Transverse colon (tissue), 4 donors: ENCODE measurements at regions not wholly inside any gene's neighbourhood (a gene's known extent, or its start where the extent isn't known, plus 50 kb on each side); places are given as distances from the start of the nearest gene placed in this dataset.

Experiments
- DNase-seq: peaks from one replicate; pipeline ENCODE4 v3.0.0-alpha.2; 2019
- H3K27ac ChIP-seq, 4 donors: fragments of 200-600 bp; sonication (generic); 2 replicates each; pipeline ENCODE4 v1.5.1; 2016 to 2018; ENCODE audit warnings: inconsistent platforms in 4 of 4
- H3K27me3 ChIP-seq: fragments of 200-600 bp; sonication (generic); 2 replicates; pipeline ENCODE4 v1.5.1; 2017; ENCODE audit warnings: inconsistent platforms
- H3K36me3 ChIP-seq, 4 donors: fragments of 200-600 bp; sonication (generic); 2 replicates each; pipeline ENCODE4 v1.5.1; 2017 to 2019; ENCODE audit warnings: inconsistent platforms in 4 of 4
- H3K4me1 ChIP-seq, 4 donors: fragments of 200-600 bp; sonication (generic); 2 replicates each; pipeline ENCODE4 v1.5.1; 2017 to 2020; ENCODE audit warnings: inconsistent platforms in 4 of 4
- H3K4me3 ChIP-seq, 4 donors: fragments of 200-600 bp; sonication (generic); 1 replicate in 1 of 4; 2 replicates in 3 of 4; pipeline versions ENCODE4 v1.5.1 to v1.6.1; 2017 to 2019; ENCODE audit warnings: inconsistent platforms in 4 of 4
- H3K9me3 ChIP-seq, 2 donors: fragments of 200-600 bp; sonication (generic); 2 replicates each; pipeline ENCODE4 v1.5.1; 2017 to 2019; ENCODE audit warnings: inconsistent platforms in 2 of 2
- EP300 ChIP-seq: sonication (generic); formaldehyde crosslinking; IDR thresholded peaks from one replicate; pipeline ENCODE4 v1.6.1; 2017; ENCODE audit warnings: antibody characterized with exemption, low read depth
- POLR2A ChIP-seq: fragments of 450-650 bp; IDR thresholded peaks from one replicate; pipeline ENCODE4 v1.6.1; 2016; ENCODE audit warnings: antibody characterized with exemption, mild to moderate bottlenecking, moderate library complexity
- POLR2AphosphoS5 ChIP-seq, 3 donors: sonication (generic); formaldehyde crosslinking; IDR thresholded peaks; one replicate each; pipeline ENCODE4 v1.6.1; 2016; ENCODE audit warnings: antibody characterized with exemption in 3 of 3
- WGBS, 2 donors: methylation state at CpG; one replicate each; pipeline ENCODE4 v1.1.5; 2018; ENCODE audit warnings: low coverage in 1 of 2; 5-methylcytosine and 5-hydroxymethylcytosine counted together
- in situ Hi-C, 4 donors: fragments of 200-750 bp; cut with MboI; loops; one replicate each; pipeline versions ENCODE4 v1.15.0 to v1.15.1; 2017; ENCODE audit warnings: low sequenced_read_pairs in 3 of 4, low pct_ligation_motif_present in 1 of 4, low pct_unique_long_range_greater_than_20kb in 1 of 4
- intact Hi-C: fragments of 100-400 bp; cut with DNase I; formaldehyde crosslinking; loops from one replicate; pipeline ENCODE4 v1.15.1; 2023; ENCODE audit warnings: low total_unique reads
- TF ChIP-seq, protein P1 (sequence below), 5 experiments: fragments of 200-600 bp in 3 of 5; fragments of 450-650 bp in 2 of 5; sonication (generic) in 3 of 5; IDR thresholded peaks; 1 replicate in 2 of 5; 2 replicates in 3 of 5; pipeline ENCODE4 v1.5.1; 2016 to 2017; ENCODE audit warnings: antibody characterized with exemption in 5 of 5, inconsistent platforms in 3 of 5, mild to moderate bottlenecking in 2 of 5, moderate library complexity in 1 of 5

DNA sequence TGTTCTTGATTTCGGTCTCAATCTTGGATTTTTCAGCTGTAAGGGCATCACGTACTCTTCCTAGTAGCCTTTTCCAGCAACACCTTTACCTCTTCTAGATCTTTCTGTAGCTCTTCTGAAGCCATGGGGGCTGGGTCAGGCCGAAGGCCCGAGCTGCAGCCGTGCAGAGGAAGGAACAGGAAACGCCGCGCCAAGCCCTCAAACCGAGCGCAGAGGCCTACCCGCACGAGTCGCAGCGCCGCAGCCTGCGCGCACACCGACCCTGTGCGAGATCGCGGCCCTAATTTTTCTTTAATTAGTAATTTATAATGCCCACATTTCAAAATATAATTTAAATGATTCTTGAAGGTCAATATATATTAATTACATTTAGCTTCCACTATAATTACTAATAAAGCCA is 483.8 kb downstream of the NUP35 start:
- H3K27ac ChIP-seq = no peak overlapping the region
- DNase-seq = no peak
- no peaks in the 10 kb centered on the region for H3K9me3 ChIP-seq
- 95 to 100% methylated on average over 12 to 21 of the region's 21 CpGs for WGBS, 2 donors
- TF ChIP-seq POLR2A = no peak
- no peak for TF ChIP-seq EP300
- TF ChIP-seq, protein P1, sequence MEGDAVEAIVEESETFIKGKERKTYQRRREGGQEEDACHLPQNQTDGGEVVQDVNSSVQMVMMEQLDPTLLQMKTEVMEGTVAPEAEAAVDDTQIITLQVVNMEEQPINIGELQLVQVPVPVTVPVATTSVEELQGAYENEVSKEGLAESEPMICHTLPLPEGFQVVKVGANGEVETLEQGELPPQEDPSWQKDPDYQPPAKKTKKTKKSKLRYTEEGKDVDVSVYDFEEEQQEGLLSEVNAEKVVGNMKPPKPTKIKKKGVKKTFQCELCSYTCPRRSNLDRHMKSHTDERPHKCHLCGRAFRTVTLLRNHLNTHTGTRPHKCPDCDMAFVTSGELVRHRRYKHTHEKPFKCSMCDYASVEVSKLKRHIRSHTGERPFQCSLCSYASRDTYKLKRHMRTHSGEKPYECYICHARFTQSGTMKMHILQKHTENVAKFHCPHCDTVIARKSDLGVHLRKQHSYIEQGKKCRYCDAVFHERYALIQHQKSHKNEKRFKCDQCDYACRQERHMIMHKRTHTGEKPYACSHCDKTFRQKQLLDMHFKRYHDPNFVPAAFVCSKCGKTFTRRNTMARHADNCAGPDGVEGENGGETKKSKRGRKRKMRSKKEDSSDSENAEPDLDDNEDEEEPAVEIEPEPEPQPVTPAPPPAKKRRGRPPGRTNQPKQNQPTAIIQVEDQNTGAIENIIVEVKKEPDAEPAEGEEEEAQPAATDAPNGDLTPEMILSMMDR (IDR thresholded peaks at IDR 0.05) = no peak
- no peak for TF ChIP-seq POLR2AphosphoS5 (IDR thresholded peaks at IDR 0.05)
- no peaks in the 10 kb centered on the region for H3K27me3 ChIP-seq
- in situ Hi-C loops (no loop called here), intact Hi-C loops (no loop called here)
- H3K4me3 ChIP-seq = no peak overlapping the region
- H3K4me1 ChIP-seq = no peaks in the 10 kb centered on the region
- no peaks in the 10 kb centered on the region for H3K36me3 ChIP-seq

DNA sequence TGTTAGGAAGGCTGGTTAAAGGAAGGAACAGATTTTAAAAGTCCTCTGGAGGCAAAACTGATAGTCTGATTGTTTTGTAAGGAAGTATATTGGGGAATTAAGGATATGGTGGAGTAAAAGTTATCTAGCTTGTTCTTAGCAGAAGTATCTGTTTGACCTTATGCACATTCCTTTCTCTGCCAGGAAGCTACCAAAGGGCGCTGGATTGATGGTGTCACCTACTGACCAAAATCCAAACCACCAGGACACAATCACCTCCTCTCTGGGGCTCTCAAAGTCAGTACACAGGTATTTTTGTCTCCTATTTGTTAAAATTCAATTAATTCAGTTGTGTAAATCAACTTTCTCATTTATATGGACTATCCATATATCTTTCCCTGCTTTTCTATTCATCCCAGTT is 484.5 kb downstream of the NUP35 start:
- H3K9me3 ChIP-seq = no peaks in the 10 kb centered on the region
- 80 to 81% methylated on average over 1 of the region's 1 CpG for WGBS, 2 donors
- TF ChIP-seq EP300 (no peak), POLR2AphosphoS5 (IDR thresholded peaks at IDR 0.05) (no peak), POLR2A (no peak)
- TF ChIP-seq, protein P1 (IDR thresholded peaks at IDR 0.05) = no peak
- intact Hi-C loops (no loop called here), in situ Hi-C loops (no loop called here)
- DNase-seq = no peak
- no peaks in the 10 kb centered on the region for H3K4me1 ChIP-seq
- H3K36me3 ChIP-seq = no peaks in the 10 kb centered on the region
- H3K4me3 ChIP-seq = no peak overlapping the region
- no peaks in the 10 kb centered on the region for H3K27me3 ChIP-seq
- H3K27ac ChIP-seq = no peak overlapping the region

DNA sequence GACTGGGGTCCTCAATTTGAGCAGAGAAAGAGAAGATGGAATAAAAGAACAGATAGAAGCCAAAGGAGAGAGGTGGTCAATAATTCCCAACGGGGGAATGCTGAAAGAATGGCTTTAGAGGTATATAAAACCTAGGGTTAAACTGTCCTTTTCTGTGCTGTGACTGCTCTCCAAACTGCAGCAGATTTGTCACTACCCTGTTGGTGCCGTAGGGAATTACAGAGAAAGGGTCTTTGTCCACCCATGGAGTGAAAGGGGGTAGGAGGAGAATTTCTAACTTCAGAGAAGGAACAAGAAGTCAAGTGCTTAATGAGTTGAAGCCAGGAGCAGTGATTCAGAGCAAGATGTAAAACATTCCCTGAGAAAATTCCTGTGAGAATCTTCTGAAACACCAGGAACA is 486.5 kb downstream of the NUP35 start:
- H3K4me3 ChIP-seq = no peak overlapping the region
- H3K4me1 ChIP-seq = no peaks in the 10 kb centered on the region
- no peaks in the 10 kb centered on the region for H3K27me3 ChIP-seq
- in situ Hi-C loops (no loop called here), intact Hi-C loops (no loop called here)
- 68 to 72% methylated on average over 2 of the region's 2 CpGs for WGBS, 2 donors
- TF ChIP-seq EP300 = no peak
- no peak for TF ChIP-seq POLR2AphosphoS5 (IDR thresholded peaks at IDR 0.05)
- TF ChIP-seq POLR2A = no peak
- TF ChIP-seq, protein P1 (IDR thresholded peaks at IDR 0.05) = no peak
- no peaks in the 10 kb centered on the region for H3K9me3 ChIP-seq
- no peaks in the 10 kb centered on the region for H3K36me3 ChIP-seq
- DNase-seq = no peak
- H3K27ac ChIP-seq = no peak overlapping the region

DNA sequence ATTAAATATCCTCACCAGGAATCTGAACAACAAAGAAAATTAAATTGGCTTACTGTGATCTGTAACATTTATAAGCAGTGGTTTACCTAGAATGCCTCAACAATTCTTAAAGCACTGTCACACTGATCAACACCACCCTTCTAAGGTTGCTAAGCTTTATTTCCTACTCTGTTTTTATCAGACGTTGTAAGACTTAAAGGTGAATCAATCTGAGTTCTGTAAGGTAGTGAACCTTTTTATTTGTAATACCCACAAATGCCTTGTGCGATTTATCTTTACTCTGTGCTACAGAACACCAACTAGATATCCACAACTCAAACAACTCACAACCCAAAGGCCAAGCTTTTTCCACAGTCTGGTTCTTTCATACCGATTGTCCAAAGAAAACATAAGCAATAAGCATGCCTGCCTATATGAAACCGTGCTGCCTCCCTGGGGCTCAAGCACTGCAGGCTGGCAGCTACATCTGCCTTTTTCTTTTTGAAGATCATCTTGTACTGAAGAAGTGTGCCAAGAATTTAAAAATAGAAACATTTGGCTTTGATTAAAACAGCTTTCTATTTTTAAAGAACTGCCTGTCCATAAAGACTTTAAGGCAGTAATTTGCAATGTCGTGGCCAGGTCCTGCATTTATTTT is 490.7 kb downstream of the NUP35 start:
- Histone ChIP-seq H3K9me3 (no peaks in the 10 kb centered on the region), H3K27ac (no peak overlapping the region), H3K27me3 (no peaks in the 10 kb centered on the region), H3K4me1 (no peaks in the 10 kb centered on the region), H3K4me3 (no peak overlapping the region), H3K36me3 (no peaks in the 10 kb centered on the region)
- 59 to 66% methylated on average over 5 of the region's 5 CpGs for WGBS, 2 donors
- in situ Hi-C loops = no loop called here
- TF ChIP-seq, protein P1 (IDR thresholded peaks at IDR 0.05) = no peak
- no peak for TF ChIP-seq POLR2AphosphoS5 (IDR thresholded peaks at IDR 0.05)
- DNase-seq = no peak
- intact Hi-C loops = no loop called here
